ENCODE measurements at regions not wholly inside any gene's neighbourhood (a gene's known extent, or its start where the extent isn't known, plus 50 kb on each side); places are given as distances from the start of the nearest gene placed in this dataset.

- DNase-seq: no peak
Observed at GRCh38 chr2:208545403-208546042, 138.9 kb downstream of the PTH2R start.

DNA sequence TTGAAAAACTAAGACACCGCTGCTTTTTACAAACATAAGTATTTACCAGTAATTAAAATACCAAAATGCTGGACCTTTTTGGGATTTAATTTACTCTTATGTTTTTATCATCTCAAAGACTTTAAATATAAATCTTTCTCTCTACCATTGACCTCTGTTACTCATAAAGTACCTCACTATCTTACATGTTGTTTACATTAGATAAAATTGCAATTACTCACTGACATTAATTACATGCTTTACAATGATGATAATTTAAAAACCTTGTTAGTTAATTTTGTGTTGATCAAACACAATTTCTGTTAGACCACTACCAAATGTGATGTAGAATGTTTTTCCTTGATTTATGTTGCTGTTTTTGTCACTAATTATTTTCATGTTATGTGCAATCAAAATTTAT, 139.5 kb downstream of the PTH2R start:
- no peak for DNase-seq

DNA sequence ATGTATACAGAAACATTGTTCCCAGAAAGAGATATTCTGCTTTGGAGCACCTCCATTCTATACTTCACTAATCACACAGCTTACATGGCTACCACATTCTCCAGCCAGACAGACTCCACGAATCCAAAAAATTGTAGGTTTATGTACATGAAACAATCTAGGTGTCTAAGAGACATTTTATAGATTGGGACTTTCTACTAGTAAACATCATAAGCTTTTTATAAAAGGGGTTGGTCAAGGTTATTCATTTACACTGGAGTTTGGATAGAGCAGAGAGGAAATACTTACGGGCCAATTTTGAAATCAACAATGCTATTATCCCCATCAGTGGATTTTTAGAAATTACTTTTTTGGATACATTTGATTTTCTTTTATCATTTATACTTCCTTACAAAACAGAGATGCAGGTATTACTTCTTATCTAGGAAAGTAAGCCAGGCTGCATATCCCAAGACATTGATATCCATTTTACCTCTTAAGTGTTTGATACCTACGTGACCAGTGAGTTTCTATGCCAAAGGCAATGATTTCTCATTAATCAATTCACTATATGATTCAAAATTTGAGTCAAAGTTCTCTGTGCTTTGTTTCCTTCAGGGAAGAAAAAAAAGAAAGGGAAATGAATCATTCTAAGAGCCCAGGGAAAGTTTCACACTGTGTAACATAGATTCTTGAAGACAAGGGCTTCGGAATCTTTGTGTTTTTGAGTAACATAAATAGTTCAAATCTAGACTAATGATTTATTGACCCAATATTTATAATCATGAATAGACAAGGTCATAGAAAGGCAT, 140.5 kb downstream of the PTH2R start:
- no peak for DNase-seq

GRCh38 chr2:208548700-208549099, 142.1 kb downstream of the PTH2R start:
- DNase-seq: no peak

- DNase-seq: no peak
Observed at GRCh38 chr2:208549546-208550158, 143.1 kb downstream of the PTH2R start.

- DNase-seq: no peak
Observed at GRCh38 chr2:208552943-208553342, 146.4 kb downstream of the PTH2R start.

GRCh38 chr2:208556983-208557484, 150.4 kb downstream of the PTH2R start:
- DNase-seq: no peak

GRCh38 chr2:208565690-208566416, 159.3 kb downstream of the PTH2R start:
- no peak for DNase-seq

DNA sequence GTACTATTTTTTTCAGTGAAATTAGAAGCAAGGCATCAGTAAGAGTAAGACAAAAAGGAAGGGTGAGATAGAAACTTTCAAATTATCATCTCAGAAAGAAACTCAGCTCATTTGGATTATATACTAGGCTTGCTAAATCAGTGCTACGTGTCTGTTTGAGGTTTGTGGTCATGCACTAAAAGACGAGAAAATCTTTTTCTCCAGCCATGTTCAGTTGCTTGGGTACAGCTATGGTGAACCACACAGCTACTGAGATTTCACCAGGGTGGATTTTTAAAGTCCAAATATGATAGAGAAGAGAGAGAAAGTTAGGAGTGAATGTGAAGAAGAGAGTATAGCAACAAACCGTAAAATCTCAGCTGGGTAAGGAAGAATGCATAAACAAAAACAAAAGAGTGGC, 161.6 kb downstream of the PTH2R start:
- DNase-seq: no peak

GRCh38 chr2:208570066-208570465, 163.5 kb downstream of the PTH2R start:
- DNase-seq: no peak

GRCh38 chr2:208570851-208571763, 164.5 kb downstream of the PTH2R start:
- DNase-seq: no peak

- no peak for DNase-seq
Observed at GRCh38 chr2:208571764-208572131, 165.2 kb downstream of the PTH2R start.

GRCh38 chr2:208573569-208573968, 167.0 kb downstream of the PTH2R start:
- peak; percentile 28 for DNase-seq

- no peak for DNase-seq
Observed at GRCh38 chr2:208579678-208580077, 173.1 kb downstream of the PTH2R start.

DNA sequence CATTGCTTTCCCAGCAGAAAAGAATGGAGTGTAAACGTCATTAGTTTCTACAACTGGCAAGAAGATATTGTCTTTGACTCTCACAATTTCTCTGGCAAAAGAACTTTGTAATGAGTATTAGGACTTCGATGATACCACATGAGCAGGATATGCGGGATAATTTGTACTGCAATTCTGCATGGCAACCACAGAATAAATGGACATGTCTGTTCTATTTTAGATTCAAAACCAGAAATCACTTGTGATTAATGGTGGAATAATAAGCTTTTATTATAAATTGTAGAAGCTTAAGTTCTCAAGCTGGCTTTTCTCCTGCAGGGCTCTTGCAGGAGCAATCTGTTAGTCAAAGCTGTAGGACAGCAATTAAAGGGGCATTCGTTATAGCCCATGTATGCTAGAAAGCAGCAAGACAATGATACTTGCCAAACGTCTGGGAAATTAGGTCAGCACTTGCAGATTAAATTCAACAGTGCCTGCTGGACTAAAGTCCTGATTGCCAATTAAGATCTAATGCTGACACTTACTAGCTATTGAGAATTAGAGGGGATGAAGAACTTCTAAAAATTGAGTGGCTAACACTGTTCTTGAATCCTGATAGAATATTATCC, 177.9 kb downstream of the PTH2R start:
- DNase-seq: no peak

- DNase-seq: no peak
Observed at GRCh38 chr2:208586516-208586915, 179.9 kb downstream of the PTH2R start.

GRCh38 chr2:208594642-208595385, 188.2 kb downstream of the PTH2R start:
- DNase-seq: no peak

GRCh38 chr2:208595386-208596275, 189.0 kb downstream of the PTH2R start:
- no peak for DNase-seq

GRCh38 chr2:208607694-208608093, 201.1 kb downstream of the PTH2R start:
- DNase-seq: no peak
